HG03432 (cell line): ENCODE measurements at regions not wholly inside any gene's neighbourhood (a gene's known extent, or its start where the extent isn't known, plus 50 kb on each side); places are given as distances from the start of the nearest gene placed in this dataset.

Experiments
- ATAC-seq: cut with Tn5 transposase; IDR thresholded peaks from one replicate; pipeline ENCODE4 v1.9.1; 2021; ENCODE audit warnings: mild to moderate bottlenecking, moderate library complexity; ENCODE audit not compliant: unreplicated experiment

DNA sequence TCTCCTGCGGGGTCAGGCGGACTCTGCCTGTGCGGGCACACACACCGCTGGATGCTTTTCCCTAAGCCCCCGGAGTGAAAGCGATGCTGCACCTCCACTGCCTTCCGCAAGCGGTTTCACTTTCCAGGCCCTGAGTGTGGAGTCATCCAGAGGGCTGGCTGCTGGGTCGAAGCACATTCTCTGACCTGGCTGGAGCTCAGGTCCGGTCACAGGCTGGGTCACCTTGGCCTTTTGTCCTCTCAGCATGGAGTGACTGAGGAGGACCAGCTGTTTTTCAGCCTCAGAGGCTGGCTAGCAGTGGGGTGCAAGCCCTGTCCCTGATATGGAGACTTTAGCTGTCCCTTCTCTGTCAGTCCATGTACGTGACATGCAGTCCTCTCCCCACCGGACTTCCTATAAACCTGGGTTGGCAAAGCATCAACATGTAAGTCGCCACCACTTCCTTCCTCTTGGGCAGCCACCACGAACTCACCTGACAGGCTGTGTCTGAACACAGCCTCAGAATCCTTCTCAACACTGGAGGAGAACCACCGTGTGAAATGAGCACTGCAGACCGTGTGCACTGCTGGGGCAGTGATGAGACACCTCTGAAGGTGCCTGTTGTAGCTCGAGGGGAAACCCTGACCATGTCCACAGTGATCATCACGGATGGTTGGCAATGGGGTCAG is 51.3 kb downstream of the GADD45G start:
- ATAC-seq: no peak

DNA sequence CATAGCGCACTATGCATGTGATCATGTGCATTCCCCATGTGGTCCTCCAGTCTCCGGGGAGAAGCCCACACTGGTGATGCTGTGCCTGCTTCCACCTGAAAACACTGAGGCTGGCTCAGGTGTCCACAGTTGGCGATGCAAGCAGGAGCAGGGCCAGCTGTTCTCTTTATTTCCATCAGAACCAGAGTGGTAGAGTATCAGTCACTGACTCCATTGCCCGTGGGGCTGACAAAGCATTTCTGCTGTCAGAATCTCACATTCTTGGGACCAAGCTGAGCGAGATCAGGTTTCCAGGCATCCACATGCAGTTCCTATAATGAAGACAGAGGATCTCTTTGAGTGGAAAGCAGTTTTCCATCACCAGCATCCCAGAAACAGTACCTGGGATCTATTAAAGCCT is 52.5 kb downstream of the GADD45G start:
- ATAC-seq: no peak

DNA sequence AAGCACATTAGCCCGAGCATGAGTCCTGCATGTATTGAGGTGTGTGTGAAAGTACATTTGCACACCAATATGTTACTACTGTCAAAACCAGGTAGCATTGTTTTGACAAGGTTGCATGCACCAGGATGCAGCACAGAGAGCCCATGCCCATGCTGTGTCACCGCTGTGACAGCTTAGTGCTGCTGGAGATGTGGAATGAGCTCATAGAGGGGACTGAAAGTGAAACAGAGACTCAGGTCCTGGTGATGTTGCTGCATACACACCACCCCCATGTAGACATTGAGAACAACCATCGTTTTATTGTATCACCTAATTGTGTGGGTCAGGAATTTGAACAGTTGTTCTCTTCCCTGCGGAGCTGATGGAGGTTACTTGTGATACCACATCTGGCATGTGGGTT is 53.0 kb downstream of the GADD45G start:
- ATAC-seq: peak; percentile 90

DNA sequence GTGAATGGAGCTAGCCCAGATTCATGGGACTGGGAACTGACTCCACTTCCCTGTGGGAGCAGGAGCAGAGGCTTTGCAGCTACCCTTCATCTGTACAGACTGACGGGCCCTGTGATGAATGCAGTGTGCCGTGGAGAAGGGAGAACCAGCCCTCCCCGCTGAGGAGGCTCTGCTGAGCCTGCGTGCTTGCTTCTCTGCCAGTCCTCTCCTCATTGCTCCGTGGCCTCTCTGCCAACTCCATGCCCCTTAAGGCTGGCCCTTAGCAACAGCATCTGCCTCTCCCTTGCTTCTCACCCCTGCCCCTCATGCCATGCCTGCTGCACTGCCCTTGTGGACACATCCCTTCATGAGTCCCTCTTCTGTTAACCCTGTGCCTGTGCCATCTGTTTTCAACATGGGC is 53.6 kb downstream of the GADD45G start:
- no peak for ATAC-seq

DNA sequence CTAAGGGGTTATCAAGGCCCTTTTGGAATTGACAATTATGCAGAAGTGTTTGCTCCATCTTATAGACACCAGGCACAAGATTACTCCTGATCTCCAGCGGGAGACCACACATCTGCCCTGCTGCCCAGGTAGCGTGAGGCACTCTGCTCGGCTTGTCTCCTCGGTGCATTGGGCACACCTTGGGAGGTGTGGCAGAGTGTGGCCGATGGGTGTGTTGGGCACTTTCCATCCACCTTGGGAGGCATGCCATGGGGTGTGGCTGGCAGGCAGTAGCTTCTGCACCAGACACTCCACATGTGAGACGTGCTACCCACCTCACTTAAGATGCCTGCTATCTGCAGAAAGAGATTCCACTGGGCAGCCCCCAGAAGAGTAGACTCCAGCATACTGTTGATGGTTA is 54.1 kb downstream of the GADD45G start:
- ATAC-seq: no peak

DNA sequence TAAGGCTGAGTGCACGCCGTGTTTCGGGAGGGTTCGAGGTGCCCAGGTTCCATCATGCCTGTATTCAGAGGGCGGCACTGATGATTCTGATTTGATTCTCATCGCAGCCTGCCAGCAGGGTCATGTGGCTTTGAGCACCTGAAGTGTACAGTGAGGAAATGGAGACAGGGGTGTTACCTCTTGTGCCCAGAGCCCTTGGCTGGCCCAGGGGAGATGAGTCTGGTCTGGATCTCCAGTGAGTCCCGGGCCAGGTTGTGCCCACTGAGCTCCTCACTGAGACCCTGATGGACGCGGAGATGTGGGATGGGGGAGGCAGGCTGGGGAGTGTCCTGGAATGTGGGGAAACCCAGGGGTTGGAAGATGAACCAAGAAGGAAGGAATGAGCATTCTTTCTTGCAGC is 54.7 kb downstream of the GADD45G start:
- ATAC-seq: no peak

DNA sequence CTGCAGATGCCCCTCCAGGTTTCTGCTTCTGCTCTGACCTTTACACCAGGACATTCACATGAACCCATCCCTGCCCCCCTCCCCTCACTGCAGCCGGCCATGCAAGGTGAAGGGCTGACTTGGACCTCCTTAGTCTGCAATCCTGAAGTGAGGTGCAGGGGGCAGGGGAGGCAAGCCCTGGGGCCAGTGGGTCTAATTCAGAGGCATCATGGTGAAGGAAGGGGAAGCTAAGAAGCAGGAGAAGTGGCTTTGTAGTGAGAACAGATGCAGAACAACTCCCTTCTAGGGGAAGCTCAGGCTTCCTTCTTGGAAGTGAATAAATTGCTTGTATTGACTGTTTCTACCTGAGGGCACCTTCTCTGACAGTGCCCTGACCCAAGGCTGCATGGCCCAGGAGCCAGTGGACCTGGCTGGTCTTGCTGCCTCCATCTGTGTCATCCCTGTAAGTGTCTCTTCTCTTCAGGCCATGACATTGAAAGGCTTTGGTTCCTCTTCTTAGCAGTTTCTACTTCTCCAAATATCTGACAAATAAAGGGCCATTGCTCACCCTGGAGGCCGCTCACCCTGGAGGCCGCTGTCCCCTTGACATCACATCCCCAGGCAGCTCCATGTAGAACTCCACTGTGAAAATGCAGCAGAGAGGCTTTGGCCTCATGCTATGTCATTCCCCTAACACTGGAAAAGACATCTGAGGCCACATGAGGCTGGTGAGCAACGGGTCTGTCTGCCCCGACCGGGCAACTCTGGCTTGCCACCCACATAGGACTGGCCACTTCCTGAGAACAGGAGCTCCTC is 55.3 kb downstream of the GADD45G start:
- no peak for ATAC-seq

DNA sequence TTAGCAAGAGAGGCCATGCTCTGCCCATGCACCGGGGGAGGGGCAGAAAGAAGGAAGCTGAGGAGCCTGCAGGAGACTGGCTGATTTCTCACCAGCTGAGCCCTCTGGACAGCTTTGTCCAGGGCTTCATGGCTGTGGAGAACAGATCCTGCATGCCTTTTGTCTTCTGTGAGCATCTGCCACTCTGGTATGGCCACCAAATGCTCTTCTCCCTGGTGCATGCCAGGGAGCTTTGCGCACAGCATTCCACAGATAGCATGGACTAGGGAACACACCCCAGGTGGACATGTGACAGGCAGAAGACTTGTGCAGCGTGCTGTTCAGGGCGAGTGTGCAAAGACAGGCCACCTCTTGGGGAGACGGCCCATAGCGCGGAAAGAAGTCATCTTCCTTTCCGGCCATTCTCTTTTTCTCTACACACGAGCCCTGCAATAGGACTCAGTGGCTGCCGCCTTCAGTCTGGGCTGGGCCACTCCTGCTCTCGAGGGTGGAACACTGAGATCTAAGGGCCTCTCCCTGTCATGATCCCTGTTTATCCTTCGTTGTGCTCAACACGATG is 56.7 kb downstream of the GADD45G start:
- ATAC-seq: no peak

DNA sequence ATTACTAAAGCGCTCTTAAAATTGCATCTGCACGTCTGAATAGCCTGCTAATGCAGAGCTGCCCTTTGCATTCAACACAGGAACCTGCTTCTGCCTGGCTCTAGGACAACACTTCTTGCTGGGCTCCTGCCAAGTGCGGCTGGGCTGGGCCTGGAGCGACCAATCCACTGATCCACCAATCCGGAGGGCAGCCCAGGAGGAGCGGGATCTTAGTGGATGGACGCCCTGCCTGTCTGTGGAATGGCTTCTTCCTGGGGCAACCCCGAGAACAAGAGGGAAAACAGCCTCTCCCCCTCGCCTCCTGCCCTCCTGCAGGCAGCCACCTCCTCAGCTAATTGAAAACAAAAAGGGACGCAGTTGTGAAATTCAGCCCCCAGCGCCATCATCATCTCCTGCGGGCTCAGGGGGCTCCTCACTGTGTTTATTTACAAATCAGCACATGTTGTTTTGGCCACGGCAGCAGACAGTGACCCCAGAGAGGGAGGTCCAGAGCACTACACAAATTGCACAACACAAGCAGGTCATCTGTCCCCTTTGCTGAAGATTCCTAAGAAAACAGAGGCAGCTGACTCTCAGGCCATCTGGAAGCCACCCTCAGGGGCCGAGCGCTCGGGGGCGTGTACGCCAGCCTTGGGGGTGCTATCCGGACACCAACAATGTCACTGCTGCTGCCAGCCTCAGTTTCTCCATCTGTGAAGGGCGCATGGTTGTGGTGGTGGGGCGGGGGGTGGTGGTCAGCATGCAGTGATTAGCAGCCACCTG is 57.3 kb downstream of the GADD45G start:
- ATAC-seq: no peak

DNA sequence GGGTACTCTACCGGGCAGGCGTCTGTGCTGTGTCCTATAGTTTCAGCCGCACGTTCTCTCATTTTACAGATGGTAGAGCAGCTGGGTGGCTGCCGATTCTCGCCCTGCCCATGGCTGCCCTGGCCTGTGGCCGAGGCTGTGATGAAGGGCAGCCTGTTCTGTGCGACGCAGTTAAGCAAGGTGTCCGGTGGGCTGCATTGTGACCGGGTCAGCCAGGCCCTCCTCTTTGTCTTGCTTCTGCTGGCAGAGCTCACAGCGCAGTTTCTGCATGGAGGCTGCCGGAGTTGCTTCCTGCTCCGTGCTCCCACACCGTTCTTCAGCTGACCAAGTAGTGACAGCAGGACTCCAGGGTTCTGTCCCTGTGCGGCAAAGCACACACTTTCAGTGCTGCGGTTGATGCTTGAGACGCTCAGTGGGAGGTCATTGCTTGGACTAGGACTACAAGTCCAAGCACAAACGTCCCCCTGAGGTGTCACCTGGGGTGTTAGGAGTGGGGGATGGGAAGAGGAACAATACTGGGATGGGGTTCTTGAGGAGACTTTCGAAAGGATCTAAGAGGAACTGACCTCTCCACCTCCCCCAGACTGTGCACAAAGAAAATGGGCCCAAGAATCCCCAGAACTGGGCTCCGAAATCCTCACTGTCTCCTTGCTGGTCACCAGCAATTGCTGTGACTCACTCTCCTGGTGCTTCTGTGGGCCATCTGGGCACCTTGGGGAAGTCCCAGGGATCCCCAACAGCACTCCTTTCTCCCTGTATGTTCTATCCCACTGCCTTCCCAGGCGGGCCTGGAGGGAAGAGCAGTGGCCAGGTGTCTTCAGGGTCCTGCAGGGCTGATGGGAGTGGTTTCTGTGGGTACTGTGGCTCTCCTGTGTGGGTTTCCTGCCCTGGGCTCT is 58.2 kb downstream of the GADD45G start:
- no peak for ATAC-seq

DNA sequence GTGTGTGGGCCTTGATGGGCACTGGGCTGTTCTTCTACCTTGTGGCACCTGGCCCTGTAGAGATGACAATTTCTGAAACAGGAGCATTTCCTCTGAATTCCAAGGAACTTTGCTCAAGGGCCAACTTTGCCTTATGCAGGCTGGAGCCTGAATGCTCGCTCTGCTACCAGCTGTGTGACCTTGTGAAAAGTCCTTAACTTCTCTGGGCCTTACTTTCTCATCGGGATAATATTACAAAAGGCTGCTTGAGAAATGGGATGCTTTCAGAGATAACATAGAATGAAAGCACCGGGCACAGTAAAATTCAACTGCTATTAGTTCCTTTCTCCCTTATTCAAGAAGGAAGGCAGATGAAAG is 58.8 kb downstream of the GADD45G start:
- ATAC-seq: no peak

DNA sequence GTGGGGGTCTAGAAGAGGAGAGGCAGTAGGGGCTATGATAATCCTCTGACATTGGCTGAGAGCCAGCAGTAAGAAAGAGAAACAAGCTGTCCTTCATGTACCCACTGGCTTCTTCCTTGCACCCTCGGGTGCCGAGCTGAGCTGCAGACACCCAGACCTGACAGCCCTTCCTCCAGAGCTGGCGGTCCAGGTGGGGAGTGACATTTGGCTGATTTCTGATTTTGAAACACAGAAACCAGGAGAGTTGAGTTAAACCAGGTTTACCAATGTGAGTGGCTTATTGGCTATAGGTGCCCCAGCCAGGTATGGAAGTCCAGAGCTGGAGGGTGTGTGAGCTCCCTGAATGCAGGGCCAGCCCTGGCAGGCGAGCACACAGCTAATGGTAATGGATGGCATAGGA is 59.2 kb downstream of the GADD45G start:
- ATAC-seq: no peak

DNA sequence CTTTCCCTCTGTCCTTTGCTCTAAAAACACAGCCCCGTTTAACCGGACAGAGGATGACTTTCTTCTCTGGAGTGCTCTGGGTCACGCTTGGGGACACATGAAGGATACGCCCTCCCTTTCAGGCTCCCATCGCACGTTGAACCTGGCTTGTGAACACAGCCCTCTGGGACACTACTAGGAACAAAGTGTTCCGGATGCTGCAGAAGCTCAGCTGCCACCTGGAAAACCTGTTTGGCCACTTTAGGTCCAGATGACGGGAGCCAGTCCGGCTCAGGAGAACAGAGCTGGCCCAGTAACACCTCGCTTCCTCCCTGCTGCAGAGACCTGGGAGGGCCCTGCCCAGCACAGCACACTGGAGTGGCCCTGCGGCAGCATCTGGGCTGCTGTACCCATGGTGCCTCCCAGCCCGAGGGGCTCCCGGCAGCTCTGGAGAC is 60.1 kb downstream of the GADD45G start:
- no peak for ATAC-seq

DNA sequence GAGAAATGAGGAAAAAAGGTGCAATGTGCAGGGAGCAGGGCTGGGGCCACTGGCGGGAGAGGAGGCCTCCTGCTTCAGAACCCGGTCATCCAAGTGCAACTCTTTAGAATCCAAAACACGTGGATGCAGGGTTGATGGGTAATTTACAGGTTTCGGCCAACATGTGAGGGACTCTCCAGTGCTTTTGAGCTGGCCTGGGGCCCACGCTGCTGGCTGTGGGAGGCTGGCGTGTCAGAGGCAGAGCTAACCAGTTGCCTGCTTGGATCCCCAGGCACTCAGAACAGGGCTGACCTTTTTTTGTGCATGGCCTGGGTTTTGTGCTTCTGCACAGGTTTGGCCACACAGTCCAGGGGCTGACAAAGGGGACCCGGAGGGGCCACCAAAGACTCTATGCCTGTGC is 61.6 kb downstream of the GADD45G start:
- no peak for ATAC-seq

DNA sequence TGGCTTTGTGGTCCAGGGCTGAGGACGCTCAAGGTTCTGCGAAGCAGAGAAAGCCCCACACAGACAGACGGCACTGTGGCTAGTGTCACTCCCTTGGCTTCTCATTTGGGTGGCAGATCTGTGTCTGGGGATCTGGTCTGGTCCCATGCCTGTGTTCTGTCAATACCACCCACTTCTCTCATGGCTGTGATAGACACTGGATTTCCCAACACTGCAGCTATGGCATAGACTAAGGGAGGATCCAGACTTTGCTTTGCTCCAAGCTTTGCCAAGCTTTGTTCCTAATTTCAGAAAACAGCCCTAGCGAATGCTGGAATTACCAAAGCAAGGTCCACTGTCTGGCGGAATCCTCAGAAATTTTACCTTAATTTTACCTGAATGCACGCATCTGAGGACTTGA is 62.1 kb downstream of the GADD45G start:
- ATAC-seq: no peak

DNA sequence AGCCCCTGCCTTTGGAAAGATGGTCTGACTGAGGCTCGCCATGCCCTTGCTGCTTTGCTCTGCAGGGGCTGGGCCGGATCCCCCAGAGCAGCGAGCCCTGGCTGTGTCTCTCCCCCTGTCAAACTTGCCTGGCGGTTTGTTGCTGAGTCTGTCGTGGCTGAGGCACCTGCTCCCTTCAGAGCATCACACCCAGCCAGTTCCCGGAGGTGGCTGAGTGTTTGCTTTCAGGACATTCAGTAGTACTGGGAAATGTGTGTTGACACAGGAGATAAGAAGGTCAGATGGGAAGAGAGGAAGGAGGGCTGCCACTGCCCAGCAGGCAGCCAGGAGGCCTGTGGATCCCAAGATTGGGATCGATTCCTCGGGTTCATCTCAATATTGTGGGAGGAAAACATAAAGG is 62.9 kb downstream of the GADD45G start:
- no peak for ATAC-seq

DNA sequence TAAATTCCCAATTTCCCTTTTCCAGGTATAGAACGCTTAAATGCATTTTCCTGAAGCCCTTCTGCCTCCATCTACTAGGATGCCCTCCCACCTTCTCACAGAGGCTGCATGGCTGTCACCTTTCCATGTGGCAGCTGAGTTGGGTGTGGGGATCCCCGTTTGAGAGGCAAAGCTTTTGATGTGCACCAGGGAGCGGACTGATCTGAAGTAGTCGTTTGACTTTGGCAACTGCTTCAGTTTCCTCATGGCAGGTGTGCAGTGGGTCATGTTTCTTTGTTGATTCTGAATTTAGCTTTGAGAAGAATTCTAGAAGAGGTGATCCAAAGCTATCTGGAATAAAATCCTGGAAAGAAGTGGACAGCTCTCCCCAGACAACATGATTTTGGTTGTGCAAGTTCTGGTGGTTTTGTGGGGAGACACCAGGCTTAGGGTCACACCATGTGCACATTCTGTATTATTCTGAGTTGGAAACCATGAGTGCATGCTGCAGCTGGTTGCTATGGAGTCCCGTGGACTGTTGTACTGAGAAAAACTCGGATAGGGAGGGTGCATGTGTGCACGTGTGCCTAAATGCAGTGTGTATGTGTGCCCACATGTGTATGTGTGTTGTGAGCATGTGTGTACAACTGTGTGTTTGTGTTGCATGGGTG is 63.5 kb downstream of the GADD45G start:
- no peak for ATAC-seq

DNA sequence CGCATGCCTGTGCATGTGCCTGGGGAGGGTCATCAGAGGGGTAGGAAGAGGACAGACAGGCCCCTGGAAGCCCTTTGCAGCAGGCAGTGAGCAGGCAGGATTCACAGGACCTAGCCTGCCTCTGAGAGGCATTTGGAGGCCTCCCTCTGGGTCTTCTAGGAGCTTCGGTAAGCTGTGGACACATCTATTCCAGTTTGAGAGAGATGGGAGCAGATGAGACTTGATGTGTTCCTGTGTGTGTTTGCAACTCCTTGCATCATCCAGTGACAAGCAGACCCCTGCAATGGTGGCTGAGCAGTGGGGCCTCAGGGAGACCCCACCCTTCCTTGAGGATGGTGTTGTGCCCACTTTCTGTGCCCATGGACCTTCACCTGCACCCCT is 64.0 kb downstream of the GADD45G start:
- ATAC-seq: no peak

DNA sequence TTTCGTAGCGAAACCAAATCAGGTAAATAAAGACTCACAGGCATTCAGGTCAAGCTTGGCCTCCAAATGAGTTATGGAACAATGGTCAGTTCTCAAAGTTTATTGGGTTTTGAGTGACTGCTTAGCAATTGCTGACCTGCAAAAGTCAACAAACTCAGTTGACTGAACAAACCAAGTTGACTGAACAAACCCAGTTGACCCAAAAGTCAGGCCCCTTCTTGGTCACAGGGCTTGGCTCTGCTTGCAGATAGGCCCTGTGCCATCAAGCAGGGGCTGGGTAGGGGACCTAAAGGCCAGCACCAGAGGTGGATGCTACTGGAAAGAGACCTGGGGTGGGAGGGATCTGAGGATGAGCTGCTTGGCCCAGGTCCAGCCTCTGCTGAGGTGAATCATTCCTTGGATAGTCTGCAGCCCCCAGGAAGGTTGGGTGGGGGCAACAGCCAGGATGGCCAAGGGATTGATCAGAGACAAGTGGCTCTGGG is 64.6 kb downstream of the GADD45G start:
- no peak for ATAC-seq

DNA sequence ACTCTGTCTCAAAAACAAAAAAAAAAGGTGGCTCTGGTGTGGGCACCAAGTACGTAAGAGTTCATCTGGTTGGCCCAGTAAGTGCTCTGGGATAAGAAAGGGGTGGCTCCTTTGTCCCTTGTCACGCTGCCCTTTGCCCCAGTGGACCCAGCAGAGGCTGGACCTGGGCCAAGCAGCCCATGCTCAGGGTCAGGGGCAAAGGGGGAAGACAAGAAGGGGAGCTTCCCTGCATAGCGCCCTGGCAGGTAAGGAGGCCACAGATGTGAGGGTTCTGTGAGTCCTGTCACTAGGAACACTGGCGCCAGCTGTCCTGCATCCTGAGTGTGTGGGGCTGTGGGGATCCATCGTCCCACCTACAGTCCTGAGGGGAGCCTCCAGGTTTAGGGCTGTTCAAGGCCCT is 65.3 kb downstream of the GADD45G start:
- ATAC-seq: no peak
